Testis (tissue), 2 donors: ENCODE measurements at regions not wholly inside any gene's neighbourhood (a gene's known extent, or its start where the extent isn't known, plus 50 kb on each side); places are given as distances from the start of the nearest gene placed in this dataset.

Experiments
- POLR2A ChIP-seq: fragments of 450-650 bp; IDR thresholded peaks from one replicate; pipeline ENCODE4 v1.6.1; 2017; ENCODE audit warnings: antibody characterized with exemption, mild to moderate bottlenecking, moderate library complexity
- TF ChIP-seq, protein P1 (sequence below), 3 experiments: fragments of 450-650 bp in 2 of 3; fragments of 200-600 bp in 1 of 3; sonication (generic) in 1 of 3; IDR thresholded peaks; one replicate each; pipeline ENCODE4 v1.5.1; 2016 to 2019; ENCODE audit warnings: antibody characterized with exemption in 3 of 3, mild to moderate bottlenecking in 2 of 3, moderate library complexity in 1 of 3

DNA sequence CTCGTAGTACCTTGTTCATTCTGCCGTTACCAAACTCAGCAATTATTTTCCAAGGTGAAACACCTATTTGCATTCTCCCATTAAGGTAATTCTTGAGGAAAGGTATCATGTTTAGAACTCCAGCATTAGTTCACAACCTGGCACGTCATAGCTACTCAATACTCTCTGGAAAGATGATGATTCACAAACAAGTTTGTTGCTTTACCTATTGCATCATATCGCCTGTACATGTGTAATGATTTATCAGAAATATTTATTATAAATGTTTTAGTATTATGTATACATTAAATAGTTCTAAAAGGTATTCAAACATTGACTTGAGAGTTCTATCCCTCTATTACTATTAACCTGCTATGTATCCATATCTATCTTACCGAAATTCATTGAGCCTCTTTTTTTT, 658.3 kb upstream of the PITX2 start:
- TF ChIP-seq POLR2A, result no peak
- TF ChIP-seq, protein P1, sequence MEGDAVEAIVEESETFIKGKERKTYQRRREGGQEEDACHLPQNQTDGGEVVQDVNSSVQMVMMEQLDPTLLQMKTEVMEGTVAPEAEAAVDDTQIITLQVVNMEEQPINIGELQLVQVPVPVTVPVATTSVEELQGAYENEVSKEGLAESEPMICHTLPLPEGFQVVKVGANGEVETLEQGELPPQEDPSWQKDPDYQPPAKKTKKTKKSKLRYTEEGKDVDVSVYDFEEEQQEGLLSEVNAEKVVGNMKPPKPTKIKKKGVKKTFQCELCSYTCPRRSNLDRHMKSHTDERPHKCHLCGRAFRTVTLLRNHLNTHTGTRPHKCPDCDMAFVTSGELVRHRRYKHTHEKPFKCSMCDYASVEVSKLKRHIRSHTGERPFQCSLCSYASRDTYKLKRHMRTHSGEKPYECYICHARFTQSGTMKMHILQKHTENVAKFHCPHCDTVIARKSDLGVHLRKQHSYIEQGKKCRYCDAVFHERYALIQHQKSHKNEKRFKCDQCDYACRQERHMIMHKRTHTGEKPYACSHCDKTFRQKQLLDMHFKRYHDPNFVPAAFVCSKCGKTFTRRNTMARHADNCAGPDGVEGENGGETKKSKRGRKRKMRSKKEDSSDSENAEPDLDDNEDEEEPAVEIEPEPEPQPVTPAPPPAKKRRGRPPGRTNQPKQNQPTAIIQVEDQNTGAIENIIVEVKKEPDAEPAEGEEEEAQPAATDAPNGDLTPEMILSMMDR (IDR thresholded peaks at IDR 0.05), result no peak
